HG03432 (cell line): ENCODE measurements at regions not wholly inside any gene's neighbourhood (a gene's known extent, or its start where the extent isn't known, plus 50 kb on each side); places are given as distances from the start of the nearest gene placed in this dataset.
"Not testable (repeated sequence)": the region's sequence is repeated elsewhere in the genome, so short reads cannot be mapped to it uniquely, and the experiment has no call there.

Experiments
- ATAC-seq: cut with Tn5 transposase; IDR thresholded peaks from one replicate; pipeline ENCODE4 v1.9.1; 2021; ENCODE audit warnings: mild to moderate bottlenecking, moderate library complexity; ENCODE audit not compliant: unreplicated experiment

DNA sequence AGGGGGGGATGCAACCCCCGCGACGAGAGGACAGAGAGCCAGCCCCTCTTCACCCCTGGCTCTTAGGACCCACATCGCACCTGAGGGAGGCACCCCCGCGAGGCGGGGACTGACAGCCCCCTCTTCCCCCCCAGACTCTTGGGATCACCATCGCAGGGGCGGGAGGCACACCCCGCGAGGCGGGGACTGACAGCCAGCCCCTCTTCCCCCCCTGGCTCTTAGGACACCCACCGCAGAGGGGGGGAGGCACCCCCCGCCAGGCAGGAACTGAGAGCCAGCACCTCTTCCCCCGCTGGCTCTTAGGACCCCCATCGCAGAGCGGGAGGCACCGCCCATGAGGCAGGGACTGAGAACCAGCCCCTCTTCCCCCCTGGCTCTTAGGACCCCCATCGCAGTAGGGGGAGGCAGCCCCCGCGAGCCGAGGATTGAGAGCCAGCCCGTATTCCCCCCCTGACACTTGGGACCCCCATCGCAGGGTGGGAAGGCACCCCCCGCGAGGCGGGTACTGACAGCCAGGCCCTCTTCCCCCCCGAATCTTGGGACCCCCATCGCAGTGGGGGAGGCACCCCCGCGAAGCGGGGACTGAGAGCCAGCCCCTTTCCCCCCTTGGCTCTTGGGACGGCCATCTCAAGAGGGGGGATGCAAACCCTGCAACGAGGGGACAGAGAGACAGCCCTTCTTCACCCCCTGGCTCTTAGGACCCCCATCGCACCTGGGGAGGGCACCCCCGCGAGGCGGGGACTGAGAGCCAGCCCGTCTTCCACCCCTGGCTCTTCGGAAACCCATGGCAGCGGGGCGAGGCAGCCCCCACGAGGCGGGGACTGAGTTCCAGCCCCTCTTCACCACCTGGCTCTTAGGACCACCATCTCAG lies 2425.1 kb upstream of the PCDH20 start:
- no peak for ATAC-seq

GRCh38 chr13:63838366-63839110 lies 2422.9 kb upstream of the PCDH20 start:
- no peak for ATAC-seq

DNA sequence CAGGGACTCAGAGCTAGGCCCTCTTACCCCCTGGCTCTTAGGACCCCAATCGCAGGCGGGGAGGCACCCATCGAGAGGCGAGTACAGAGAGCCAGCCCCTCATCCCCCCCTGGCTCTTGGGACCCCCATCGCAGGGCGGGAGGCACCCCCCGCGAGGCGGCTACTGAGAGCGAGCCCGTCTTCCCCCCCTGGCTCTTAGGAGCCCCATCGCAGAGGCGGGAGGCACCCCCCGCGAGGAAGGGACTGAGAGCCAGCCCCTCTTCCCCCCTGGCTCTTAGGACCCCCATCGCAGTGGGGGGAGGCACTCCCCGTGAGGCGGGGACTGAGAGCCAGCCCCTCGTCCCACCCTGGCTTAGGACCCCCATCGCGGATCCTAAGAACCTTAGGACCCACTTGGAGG lies 2422.1 kb upstream of the PCDH20 start:
- not testable (repeated sequence) for ATAC-seq

- not testable (repeated sequence) for ATAC-seq
Observed at GRCh38 chr13:63829609-63830008, 2414.0 kb upstream of the PCDH20 start.

GRCh38 chr13:63821785-63822184 lies 2406.1 kb upstream of the PCDH20 start:
- not testable (repeated sequence) for ATAC-seq

GRCh38 chr13:63811428-63812004 lies 2395.9 kb upstream of the PCDH20 start:
- ATAC-seq: not testable (repeated sequence)

DNA sequence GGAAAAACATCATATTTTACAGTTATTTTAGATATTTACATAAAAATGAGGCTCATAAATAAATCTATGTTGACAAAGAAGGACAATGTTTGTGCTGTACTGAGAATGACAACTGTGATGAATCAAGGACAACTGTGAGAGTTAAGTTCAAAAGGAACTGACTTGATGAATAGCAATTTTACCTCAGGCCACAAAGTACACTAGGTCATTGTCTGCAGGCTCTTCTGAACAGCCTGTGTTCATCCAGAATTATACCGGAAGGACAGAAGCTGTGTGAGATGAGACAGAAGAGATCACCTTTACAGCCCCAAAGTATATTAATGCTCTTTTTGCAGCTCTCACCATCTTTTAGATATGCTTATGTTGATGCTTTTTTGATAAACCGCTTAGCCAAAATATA lies 2375.5 kb upstream of the PCDH20 start:
- not testable (repeated sequence) for ATAC-seq

DNA sequence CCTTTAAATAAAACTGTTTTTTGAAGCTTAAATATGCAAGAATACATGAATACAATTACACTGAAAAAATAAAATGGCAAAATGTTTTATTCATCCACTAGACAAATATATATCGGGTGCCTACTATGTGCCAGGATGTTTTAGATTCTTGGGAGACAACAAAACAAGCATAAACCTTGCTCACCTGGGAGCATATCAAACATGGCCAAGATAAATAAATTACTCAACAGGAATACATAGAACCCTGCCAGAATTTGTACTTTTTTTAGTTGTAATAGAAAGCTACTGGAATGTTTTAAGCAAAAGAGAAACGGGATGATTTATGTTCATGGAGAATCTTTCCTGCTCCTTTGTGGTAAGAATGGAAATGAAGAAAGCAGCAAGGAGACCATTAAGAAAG lies 2358.5 kb upstream of the PCDH20 start:
- ATAC-seq: no peak

GRCh38 chr13:63773476-63773875 lies 2357.8 kb upstream of the PCDH20 start:
- ATAC-seq: no peak

DNA sequence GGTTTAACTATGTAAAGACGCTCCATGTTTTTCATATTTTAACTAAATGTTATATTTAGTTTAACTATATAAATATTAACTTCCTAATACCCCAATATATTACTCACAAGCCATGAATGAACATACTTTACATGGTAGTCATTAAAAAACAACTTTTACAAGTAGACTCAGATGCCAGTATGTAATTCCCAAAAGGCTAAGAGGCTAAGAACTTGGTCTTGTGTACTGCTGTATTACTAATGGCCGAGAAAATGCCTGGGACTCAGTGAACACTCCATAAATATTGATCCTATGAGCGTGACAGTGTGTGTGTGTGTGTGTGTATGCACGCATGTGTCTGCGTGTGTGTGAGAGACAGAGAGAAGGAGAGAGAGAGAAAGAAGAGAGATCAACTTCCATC lies 2342.0 kb upstream of the PCDH20 start:
- not testable (repeated sequence) for ATAC-seq

GRCh38 chr13:63749857-63750256 lies 2334.2 kb upstream of the PCDH20 start:
- not testable (repeated sequence) for ATAC-seq

- ATAC-seq: not testable (repeated sequence)
Observed at GRCh38 chr13:63741814-63742101, 2326.1 kb upstream of the PCDH20 start.

DNA sequence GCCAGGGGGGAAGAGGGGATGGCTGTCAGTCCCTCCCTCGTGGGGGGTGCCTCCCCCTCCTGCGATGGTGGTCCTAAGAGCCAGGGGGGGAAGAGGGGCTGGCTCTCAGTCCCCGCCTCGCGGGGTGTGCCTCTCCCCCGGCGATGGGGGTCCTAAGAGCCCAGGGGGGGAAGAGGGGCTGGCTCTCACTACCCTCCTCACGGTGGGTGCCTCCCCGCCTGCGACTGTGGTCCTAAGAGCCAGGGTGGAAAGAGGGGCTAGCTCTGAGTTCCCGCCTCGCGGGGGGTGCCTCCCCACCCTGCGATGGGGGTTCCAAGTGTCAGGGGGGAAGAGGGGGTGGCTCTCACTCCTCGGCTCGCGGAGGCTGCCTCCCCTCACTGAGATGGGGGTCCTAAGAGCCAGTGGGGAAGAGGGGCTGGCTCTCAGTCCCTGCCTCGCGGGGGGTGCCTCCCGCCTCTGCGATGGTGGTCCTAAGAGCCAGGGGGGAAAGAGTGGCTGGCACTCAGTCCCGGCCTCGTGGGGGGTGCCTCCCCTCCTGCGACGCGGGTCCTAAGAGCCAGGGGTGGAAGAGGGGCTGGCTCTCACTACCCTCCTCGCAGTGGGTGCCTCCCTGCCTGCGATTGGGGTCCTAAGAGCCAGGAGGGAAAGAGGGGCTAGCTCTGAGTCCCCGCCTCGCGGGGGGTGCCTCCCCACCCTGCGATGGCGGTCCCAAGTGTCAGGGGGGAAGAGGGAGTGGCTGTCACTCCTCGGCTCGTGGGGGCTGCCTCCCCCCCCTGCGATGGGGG lies 2325.6 kb upstream of the PCDH20 start:
- no peak for ATAC-seq

- ATAC-seq: not testable (repeated sequence)
Observed at GRCh38 chr13:63739112-63739735, 2323.6 kb upstream of the PCDH20 start.

- no peak for ATAC-seq
Observed at GRCh38 chr13:63737418-63737817, 2321.8 kb upstream of the PCDH20 start.

- no peak for ATAC-seq
Observed at GRCh38 chr13:63731896-63732295, 2316.2 kb upstream of the PCDH20 start.

GRCh38 chr13:63712159-63712558 lies 2296.5 kb upstream of the PCDH20 start:
- not testable (repeated sequence) for ATAC-seq

DNA sequence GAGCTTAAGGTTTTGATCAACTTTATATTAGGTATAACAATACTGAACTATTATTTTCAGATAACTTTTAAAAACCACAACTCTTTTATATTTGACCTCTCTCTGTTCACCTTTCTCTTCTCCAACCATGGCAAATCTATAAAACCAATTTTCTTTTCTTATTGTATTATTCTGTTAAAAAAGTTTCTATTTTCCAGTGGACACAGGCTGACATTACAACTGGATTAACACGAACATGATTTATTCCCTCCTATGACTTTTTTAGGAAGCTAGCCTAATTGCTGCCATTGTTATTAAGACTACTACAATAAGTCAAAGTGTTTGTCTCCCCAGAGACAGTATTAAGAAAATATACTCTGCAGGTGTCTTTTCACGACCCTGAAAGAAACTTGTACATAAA lies 2291.1 kb upstream of the PCDH20 start:
- ATAC-seq: no peak

GRCh38 chr13:63704521-63704920 lies 2288.9 kb upstream of the PCDH20 start:
- no peak for ATAC-seq

- ATAC-seq: no peak
Observed at GRCh38 chr13:63700350-63700749, 2284.7 kb upstream of the PCDH20 start.

GRCh38 chr13:63699948-63700347 lies 2284.3 kb upstream of the PCDH20 start:
- no peak for ATAC-seq
